HCT116 (cell line): ENCODE measurements at regions not wholly inside any gene's neighbourhood (a gene's known extent, or its start where the extent isn't known, plus 50 kb on each side); places are given as distances from the start of the nearest gene placed in this dataset.
A peak's percentile ranks its signal among the peaks of the same experiment; 100 is the strongest.
"Not testable (repeated sequence)": the region's sequence is repeated elsewhere in the genome, so short reads cannot be mapped to it uniquely, and the experiment has no call there.

Experiments
- ATAC-seq: fragments of 200-7000 bp; cut with Tn5 transposase; 2 replicates; pipeline ENCODE4 v1.9.1; 2020; ENCODE audit warnings: mild to moderate bottlenecking, moderate library complexity
- BruUV-seq: library from RNA; stranded (reverse); fragments of 400-500 nt; replicated peaks from 2 replicates; lab custom pipeline; 2021; lab: Mats Ljungman, UMichigan
- CTCF ChIA-PET: fragments of 300-600 bp; sonication (Branson Sonifier 250); formaldehyde crosslinking; loops from one replicate; lab custom pipeline; 2021; ENCODE audit warnings: antibody characterized with exemption; lab: Charles Lee
- POLR2A ChIA-PET: fragments of 300-600, 350-600 bp; sonication (Branson Sonifier 250); formaldehyde crosslinking; loops from one replicate; lab custom pipeline; 2021; ENCODE audit warnings: antibody characterized with exemption; lab: Charles Lee
- RAD21 ChIA-PET, 2 experiments: fragments of 300-600 bp; sonication (Branson Sonifier 250); formaldehyde crosslinking; loops; one replicate each; lab custom pipeline; 2023; ENCODE audit warnings: low total read pairs in 2 of 2; ENCODE audit not compliant: uncharacterized antibody in 2 of 2, unreplicated experiment in 2 of 2, low non-redundant PET in 1 of 2; lab: Charles Lee
- DNase-seq: peaks from one replicate; pipeline ENCODE4 v3.0.0-alpha.2; 2010; ENCODE audit warnings: low read depth, low spot score
- H2AFZ ChIP-seq: fragments of 200-600 bp; shearing (Covaris generic), sonication (generic); 2 replicates; pipeline ENCODE4 v1.6.1; 2017; ENCODE audit warnings: low read depth, mixed run types, mixed read lengths, antibody characterized with exemption, low read length; ENCODE audit not compliant: poor library complexity, severe bottlenecking
- H3K27ac ChIP-seq: 2 replicates; pipeline ENCODE4 v1.5.1; 2012; ENCODE audit warnings: low read depth, low read length
- H3K27me3 ChIP-seq: fragments of 200-600 bp; sonication (generic); 2 replicates; pipeline ENCODE4 v1.6.1; 2016; ENCODE audit warnings: mixed run types, low read length, mixed read lengths; ENCODE audit not compliant: insufficient read depth
- H3K36me3 ChIP-seq, 2 experiments: fragments of 200-500 bp in 1 of 2; fragments of 200-600 bp in 1 of 2; sonication (Bioruptor generic) in 1 of 2; sonication (generic) in 1 of 2; 2 replicates each; pipeline versions ENCODE4 v1.5.1 to v1.6.1; 2014 to 2016; ENCODE audit warnings: low read length in 2 of 2, inconsistent platforms in 1 of 2, mixed read lengths in 1 of 2, mixed run types in 1 of 2; ENCODE audit not compliant: insufficient read depth in 2 of 2, control insufficient read depth in 1 of 2
- H3K4me1 ChIP-seq, 2 experiments: fragments of 200-600 bp in 1 of 2; sonication (generic) in 1 of 2; 2 replicates each; pipeline versions ENCODE4 v1.5.1 to v1.6.1; 2012 to 2017; ENCODE audit warnings: low read length in 2 of 2, inconsistent platforms in 1 of 2, mild to moderate bottlenecking in 1 of 2, mixed read lengths in 1 of 2, mixed run types in 1 of 2, moderate library complexity in 1 of 2; ENCODE audit not compliant: insufficient read depth in 2 of 2, control insufficient read depth in 1 of 2
- H3K4me2 ChIP-seq: fragments of 200-600 bp; sonication (generic); 2 replicates; pipeline ENCODE4 v1.6.1; 2017; ENCODE audit warnings: mixed run types, low read length, mixed read lengths
- H3K4me3 ChIP-seq, 2 experiments: fragments of 200-600 bp in 1 of 2; sonication (generic) in 1 of 2; replicated peaks in 1 of 2; 2 replicates each; pipeline ENCODE4 v1.5.1; 2011 to 2016; ENCODE audit warnings: low read length in 2 of 2, control low read depth in 1 of 2, low read depth in 1 of 2, mild to moderate bottlenecking in 1 of 2, mixed read lengths in 1 of 2, mixed run types in 1 of 2
- H3K79me2 ChIP-seq: fragments of 200-600 bp; sonication (generic); 2 replicates; pipeline ENCODE4 v1.6.1; 2017; ENCODE audit warnings: mild to moderate bottlenecking, mixed run types, low read length, moderate library complexity, mixed read lengths; ENCODE audit not compliant: insufficient read depth
- H3K9ac ChIP-seq: fragments of 200-600 bp; sonication (generic); 2 replicates; pipeline ENCODE4 v1.6.1; 2016; ENCODE audit warnings: low read length, mixed read lengths
- H3K9me2 ChIP-seq: fragments of 200-600 bp; sonication (generic), shearing (Covaris generic); 2 replicates; pipeline ENCODE4 v1.6.1; 2017; ENCODE audit warnings: mixed run types, mild to moderate bottlenecking, moderate library complexity; ENCODE audit not compliant: insufficient read depth
- H3K9me3 ChIP-seq, 2 experiments: fragments of 200-500 bp in 1 of 2; fragments of 200-600 bp in 1 of 2; sonication (Bioruptor generic) in 1 of 2; sonication (generic) in 1 of 2; 2 replicates each; pipeline ENCODE4 v1.6.1; 2014 to 2017; ENCODE audit warnings: low read length in 2 of 2, mixed read lengths in 2 of 2, inconsistent platforms in 1 of 2, low read depth in 1 of 2, mild to moderate bottlenecking in 1 of 2, mixed run types in 1 of 2, moderate library complexity in 1 of 2; ENCODE audit not compliant: control insufficient read depth in 1 of 2, insufficient read depth in 1 of 2
- H4K20me1 ChIP-seq: fragments of 200-600 bp; sonication (generic), shearing (Covaris generic); 2 replicates; pipeline ENCODE4 v1.6.1; 2017; ENCODE audit warnings: mixed run types, mild to moderate bottlenecking, moderate library complexity; ENCODE audit not compliant: insufficient read depth
- EZH2 ChIP-seq: fragments of 200-600 bp; sonication (generic); IDR thresholded peaks from 2 replicates; pipeline ENCODE4 v1.6.1; 2017; ENCODE audit warnings: antibody characterized with exemption, mixed run types
- POLR2AphosphoS5 ChIP-seq: IDR thresholded peaks from 2 replicates; pipeline ENCODE4 v1.6.1; 2011; ENCODE audit warnings: mild to moderate bottlenecking, low read depth, low read length, moderate library complexity
- ZNF274 ChIP-seq: fragments of 200-500 bp; sonication (Bioruptor generic); IDR thresholded peaks from 2 replicates; pipeline ENCODE4 v1.6.1; 2014; ENCODE audit warnings: mild to moderate bottlenecking, low read depth, low read length, inconsistent platforms
- intact Hi-C: fragments of 100-400 bp; cut with micrococcal nuclease; formaldehyde crosslinking; loops from 2 replicates; pipeline ENCODE4 v1.10.0; 2022

DNA sequence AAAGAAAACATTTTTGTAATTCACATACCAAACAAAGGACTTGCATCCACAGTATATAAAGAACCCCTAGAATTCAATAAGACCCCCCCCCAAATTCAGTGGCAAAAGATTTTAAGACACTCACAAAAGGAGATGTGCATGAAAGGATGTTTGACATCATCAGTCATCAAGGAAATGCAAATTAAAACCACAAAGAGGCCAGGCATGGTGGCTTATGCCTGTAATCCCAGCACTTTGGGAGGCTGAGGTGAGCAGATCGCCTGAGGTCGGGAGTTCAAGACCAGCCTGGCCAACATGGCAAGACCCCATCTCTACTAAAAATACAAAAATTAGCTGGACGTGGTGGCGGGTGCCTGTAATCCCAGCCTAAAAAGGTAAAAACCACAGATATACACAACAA lies 61.3 kb downstream of the AIPL1 start:
- intact Hi-C loops, H3K79me2 ChIP-seq, H4K20me1 ChIP-seq, H3K36me3 ChIP-seq, H3K9me2 ChIP-seq, H3K27me3 ChIP-seq, RAD21 ChIA-PET, H3K9ac ChIP-seq, POLR2A ChIA-PET, H3K9me3 ChIP-seq, DNase-seq, H2AFZ ChIP-seq, H3K27ac ChIP-seq, BruUV-seq, ATAC-seq, CTCF ChIA-PET: not testable (repeated sequence)
- H3K4me2 ChIP-seq, result peak overlapping the region; percentile 90
- H3K4me3 ChIP-seq, result 0 out of 4 replicates have a peak overlapping the region, but pooled peaks of 1 of the 2 experiments have one; percentile 49
- H3K4me1 ChIP-seq, result peaks cover 25 to 27% of the 10 kb centered on the region in 2 experiments

- intact Hi-C loops, result no loop called here
- no peaks in the 10 kb centered on the region for H4K20me1 ChIP-seq
- CTCF ChIA-PET, result interaction anchor here (1.1 kb wide), 1 partner anchor 80 kb away, joined by 3 read pairs; no protein-coding TSS in a partner anchor
- no peak overlapping the region for H3K27ac ChIP-seq
- H3K27me3 ChIP-seq, result no peaks in the 10 kb centered on the region; the same call in 1 of the 2 replicates
- no TSS peak for BruUV-seq
- DNase-seq (peak; percentile 53), ATAC-seq (peak; percentile 97)
- peak overlapping the region; percentile 48 for H3K4me2 ChIP-seq
- H3K9me3 ChIP-seq, result no peaks in the 10 kb centered on the region
- H3K36me3 ChIP-seq, result no peaks in the 10 kb centered on the region
- H3K4me1 ChIP-seq, result peaks cover 4 to 10% of the 10 kb centered on the region in 2 experiments; a peak in 1 of 4 replicates
- no peak for TF ChIP-seq EZH2
- 0 out of 2 replicates have a peak, but pooled peaks have one; percentile 35 for TF ChIP-seq POLR2AphosphoS5
- no peak for TF ChIP-seq ZNF274
- no peaks in the 10 kb centered on the region for H3K9me2 ChIP-seq
- no peak overlapping the region for H3K4me3 ChIP-seq
- no peak overlapping the region for H3K9ac ChIP-seq
- POLR2A ChIA-PET, result no interaction called here
- RAD21 ChIA-PET, result no interaction called here
- peak overlapping the region; percentile 86 for H2AFZ ChIP-seq
- H3K79me2 ChIP-seq, result no peaks in the 10 kb centered on the region
Observed at GRCh38 chr17:6366221-6366666, 68.7 kb downstream of the AIPL1 start.
